MM.1S (cell line): ENCODE measurements at regions not wholly inside any gene's neighbourhood (a gene's known extent, or its start where the extent isn't known, plus 50 kb on each side); places are given as distances from the start of the nearest gene placed in this dataset.

Source experiments
- CTCF ChIP-seq: fragments of 300-600 bp; sonication (generic); IDR thresholded peaks from 2 replicates; pipeline ENCODE4 v1.5.1; 2016; ENCODE audit warnings: antibody characterized with exemption, low read length, mixed read lengths
- EZH2 ChIP-seq: fragments of 300-600 bp; sonication (generic); optimal IDR thresholded peaks from 2 replicates; pipeline ENCODE3; 2017; ENCODE audit warnings: low read depth, mild to moderate bottlenecking, antibody characterized with exemption, low read length, mixed read lengths

- no peak for TF ChIP-seq CTCF
- no peak for TF ChIP-seq EZH2
Observed at GRCh38 chr1:112308716-112309115, 87.3 kb upstream of the CTTNBP2NL start.
